ENCODE measurements at regions not wholly inside any gene's neighbourhood (a gene's known extent, or its start where the extent isn't known, plus 50 kb on each side); places are given as distances from the start of the nearest gene placed in this dataset.

- Histone ChIP-seq H3F3A (ENCODE audit: control insufficient read depth, insufficient read depth) (no peaks in the 10 kb centered on the region), H3K4me1 (ENCODE audit: control insufficient read depth, low read length) (no peaks in the 10 kb centered on the region), H3K79me2 (ENCODE audit: control insufficient read depth, low read length) (no peaks in the 10 kb centered on the region), H3K36me3 (ENCODE audit: control insufficient read depth, low read length) (no peaks in the 10 kb centered on the region), H3K27me3 (ENCODE audit: control insufficient read depth, low read length) (no peaks in the 10 kb centered on the region), H3K4me3 (ENCODE audit: low read length) (no peak overlapping the region), H3K9me3 (ENCODE audit: control insufficient read depth, insufficient read depth, low read length) (no peaks in the 10 kb centered on the region), H3K9me2 (replicated peaks; ENCODE audit: control insufficient read depth, low read length) (no peaks in the 10 kb centered on the region), H4K20me1 (ENCODE audit: control insufficient read depth, insufficient read depth, low read depth, low read length) (no peaks in the 10 kb centered on the region), H3K27ac (ENCODE audit: low read depth, low read length) (no peak overlapping the region), H3K4me2 (ENCODE audit: low read length) (no peak overlapping the region)
- TF ChIP-seq CTCF (IDR thresholded peaks at IDR 0.05; ENCODE audit: low read depth, low read length, poor library complexity, severe bottlenecking), result no peak
- no peak for TF ChIP-seq EZH2phosphoT487 (IDR thresholded peaks at IDR 0.05; ENCODE audit: borderline replicate concordance, low read length)
Observed at GRCh38 chr11:112310848-112311247, 50.2 kb upstream of the PLET1 start.

DNA sequence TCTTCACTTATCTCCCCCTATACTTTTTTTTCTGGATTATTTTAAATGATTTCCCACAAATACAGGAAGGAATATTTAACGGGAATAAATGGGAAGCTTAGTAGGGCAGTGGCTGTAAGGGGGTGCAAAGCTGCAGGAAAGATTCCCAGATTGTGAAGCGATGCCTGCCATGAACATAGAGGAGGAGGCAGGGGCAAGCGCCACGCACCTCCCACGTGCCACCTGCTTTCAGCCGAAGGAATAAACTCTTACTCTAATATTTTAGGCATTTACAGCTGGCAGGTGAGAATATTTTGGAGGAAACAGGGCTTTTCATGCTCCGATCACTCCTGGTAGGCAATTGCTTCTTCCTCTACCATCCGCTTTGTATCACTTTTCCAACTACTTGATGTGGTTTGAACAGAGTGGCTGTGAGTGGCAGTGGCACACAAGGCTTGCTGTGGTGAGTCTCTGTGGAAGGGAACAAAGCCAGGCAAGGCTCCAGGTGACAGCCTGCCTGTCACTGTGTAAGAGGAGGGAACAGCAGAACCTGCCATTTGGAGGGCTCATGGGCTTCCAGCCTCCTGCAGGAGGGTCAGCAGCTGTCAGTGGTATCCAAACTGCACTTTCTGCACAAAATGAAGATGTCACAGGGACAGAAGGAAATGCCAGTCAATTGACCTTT is 54.5 kb upstream of the PLET1 start:
- no peak for TF ChIP-seq EZH2phosphoT487 (IDR thresholded peaks at IDR 0.05; ENCODE audit: borderline replicate concordance, low read length)
- no peaks in the 10 kb centered on the region for H3K36me3 ChIP-seq (ENCODE audit: control insufficient read depth, low read length)
- H3K9me2 ChIP-seq (replicated peaks; ENCODE audit: control insufficient read depth, low read length), result no peaks in the 10 kb centered on the region
- no peaks in the 10 kb centered on the region for H3K79me2 ChIP-seq (ENCODE audit: control insufficient read depth, low read length)
- no peaks in the 10 kb centered on the region for H3F3A ChIP-seq (ENCODE audit: control insufficient read depth, insufficient read depth)
- H3K27me3 ChIP-seq (ENCODE audit: control insufficient read depth, low read length), result no peaks in the 10 kb centered on the region
- no peaks in the 10 kb centered on the region for H3K4me1 ChIP-seq (ENCODE audit: control insufficient read depth, low read length)
- H3K4me3 ChIP-seq (ENCODE audit: low read length), result no peak overlapping the region
- no peak overlapping the region for H3K4me2 ChIP-seq (ENCODE audit: low read length)
- no peaks in the 10 kb centered on the region for H3K9me3 ChIP-seq (ENCODE audit: control insufficient read depth, insufficient read depth, low read length)
- H4K20me1 ChIP-seq (ENCODE audit: control insufficient read depth, insufficient read depth, low read depth, low read length), result no peaks in the 10 kb centered on the region
- no peak overlapping the region for H3K27ac ChIP-seq (ENCODE audit: low read depth, low read length)

GRCh38 chr11:112315861-112316739 is 55.4 kb upstream of the PLET1 start:
- H3K27ac ChIP-seq (ENCODE audit: low read depth, low read length), result no peak overlapping the region
- TF ChIP-seq EZH2phosphoT487 (IDR thresholded peaks at IDR 0.05; ENCODE audit: borderline replicate concordance, low read length) (no peak), CTCF (IDR thresholded peaks at IDR 0.05; ENCODE audit: low read depth, low read length, poor library complexity, severe bottlenecking) (no peak)
- 0 out of 2 replicates have a peak, but pooled peaks cover 4% of the 10 kb centered on the region for H3K27me3 ChIP-seq (ENCODE audit: control insufficient read depth, low read length)
- no peak overlapping the region for H3K4me2 ChIP-seq (ENCODE audit: low read length)
- H4K20me1 ChIP-seq (ENCODE audit: control insufficient read depth, insufficient read depth, low read depth, low read length), result no peaks in the 10 kb centered on the region
- no peaks in the 10 kb centered on the region for H3K4me1 ChIP-seq (ENCODE audit: control insufficient read depth, low read length)
- no peaks in the 10 kb centered on the region for H3K79me2 ChIP-seq (ENCODE audit: control insufficient read depth, low read length)
- H3F3A ChIP-seq (ENCODE audit: control insufficient read depth, insufficient read depth), result no peaks in the 10 kb centered on the region
- H3K4me3 ChIP-seq (ENCODE audit: low read length), result no peak overlapping the region
- no peaks in the 10 kb centered on the region for H3K36me3 ChIP-seq (ENCODE audit: control insufficient read depth, low read length)
- H3K9me3 ChIP-seq (ENCODE audit: control insufficient read depth, insufficient read depth, low read length), result no peaks in the 10 kb centered on the region
- no peaks in the 10 kb centered on the region for H3K9me2 ChIP-seq (replicated peaks; ENCODE audit: control insufficient read depth, low read length)

GRCh38 chr11:112316971-112317370 is 56.3 kb upstream of the PLET1 start:
- Histone ChIP-seq H3K4me2 (ENCODE audit: low read length) (no peak overlapping the region), H3K27ac (ENCODE audit: low read depth, low read length) (no peak overlapping the region), H3K9me3 (ENCODE audit: control insufficient read depth, insufficient read depth, low read length) (no peaks in the 10 kb centered on the region), H3K9me2 (replicated peaks; ENCODE audit: control insufficient read depth, low read length) (no peaks in the 10 kb centered on the region), H3F3A (ENCODE audit: control insufficient read depth, insufficient read depth) (no peaks in the 10 kb centered on the region), H3K79me2 (ENCODE audit: control insufficient read depth, low read length) (no peaks in the 10 kb centered on the region), H3K4me3 (ENCODE audit: low read length) (no peak overlapping the region), H3K4me1 (ENCODE audit: control insufficient read depth, low read length) (peaks cover 5% of the 10 kb centered on the region; the same call in 1 of the 2 replicates), H3K27me3 (ENCODE audit: control insufficient read depth, low read length) (0 out of 2 replicates have a peak, but pooled peaks cover 4% of the 10 kb centered on the region), H4K20me1 (ENCODE audit: control insufficient read depth, insufficient read depth, low read depth, low read length) (no peaks in the 10 kb centered on the region), H3K36me3 (ENCODE audit: control insufficient read depth, low read length) (no peaks in the 10 kb centered on the region)
- TF ChIP-seq CTCF (IDR thresholded peaks at IDR 0.05; ENCODE audit: low read depth, low read length, poor library complexity, severe bottlenecking) (no peak), EZH2phosphoT487 (IDR thresholded peaks at IDR 0.05; ENCODE audit: borderline replicate concordance, low read length) (no peak)

Measured in DOHH2 (cell line).